GM18508 (cell line): ENCODE measurements at regions not wholly inside any gene's neighbourhood (a gene's known extent, or its start where the extent isn't known, plus 50 kb on each side); places are given as distances from the start of the nearest gene placed in this dataset.

ENCODE experiments used
- ATAC-seq: cut with Tn5 transposase; IDR thresholded peaks from one replicate; pipeline ENCODE4 v1.9.1; 2021; ENCODE audit warnings: moderate number of reproducible peaks; ENCODE audit not compliant: insufficient read depth, unreplicated experiment

DNA sequence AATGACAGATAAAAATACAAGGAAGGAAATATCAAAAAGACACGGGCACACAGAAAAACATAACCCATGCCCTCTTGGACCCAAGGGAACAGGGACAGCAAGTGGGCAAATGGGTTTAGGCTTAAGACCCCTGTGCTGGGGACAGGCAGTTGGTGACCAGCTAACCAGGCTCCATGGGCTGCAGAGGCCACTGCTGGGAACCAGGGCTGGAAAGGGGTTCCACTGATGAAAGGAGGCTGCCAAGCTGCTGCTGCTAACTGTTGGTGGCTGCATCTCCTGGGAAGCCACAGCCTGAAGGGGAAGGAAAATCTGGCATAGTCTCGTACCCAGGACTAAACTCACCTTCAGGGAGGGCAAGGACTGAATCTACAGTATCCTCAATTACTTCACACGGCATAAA is 579.2 kb upstream of the MGMT start:
- ATAC-seq, result no peak

DNA sequence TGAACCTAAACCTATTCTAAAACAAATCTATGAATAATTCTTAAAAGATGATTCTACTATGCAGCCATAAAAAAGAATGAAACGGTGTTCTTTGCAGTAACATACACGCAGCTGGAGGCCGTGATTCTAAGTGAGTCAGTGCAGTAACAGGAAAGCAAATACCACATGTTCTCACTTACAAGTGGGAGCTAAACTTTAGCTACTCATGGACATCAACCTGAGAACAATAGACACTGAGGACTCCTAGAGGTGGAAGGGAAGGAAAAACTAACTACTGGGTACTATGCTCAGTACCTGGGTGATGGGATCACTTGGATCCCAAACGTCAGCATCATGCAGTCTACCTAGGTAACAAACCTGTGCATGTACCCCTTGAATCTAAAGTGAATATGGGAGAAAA is 575.0 kb upstream of the MGMT start:
- no peak for ATAC-seq

DNA sequence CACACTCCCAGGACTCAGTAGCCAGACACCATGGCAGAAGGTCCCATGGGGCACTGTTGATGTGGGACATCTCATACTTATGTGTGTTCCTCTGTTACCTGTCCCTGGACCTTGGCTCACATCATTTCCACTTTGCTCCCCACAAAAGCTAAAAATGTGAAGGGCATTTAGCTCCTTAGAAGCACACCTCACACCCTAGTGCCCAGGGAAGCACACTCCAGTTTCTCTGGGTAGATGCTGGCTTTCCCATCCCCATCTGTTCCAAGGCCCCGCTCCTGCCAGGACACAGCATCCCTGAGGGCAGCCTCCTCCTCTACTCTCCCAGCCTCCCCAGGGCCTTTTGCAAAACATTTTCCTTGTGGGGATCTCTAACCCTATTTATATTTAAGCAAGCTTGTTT is 572.4 kb upstream of the MGMT start:
- ATAC-seq, result no peak

DNA sequence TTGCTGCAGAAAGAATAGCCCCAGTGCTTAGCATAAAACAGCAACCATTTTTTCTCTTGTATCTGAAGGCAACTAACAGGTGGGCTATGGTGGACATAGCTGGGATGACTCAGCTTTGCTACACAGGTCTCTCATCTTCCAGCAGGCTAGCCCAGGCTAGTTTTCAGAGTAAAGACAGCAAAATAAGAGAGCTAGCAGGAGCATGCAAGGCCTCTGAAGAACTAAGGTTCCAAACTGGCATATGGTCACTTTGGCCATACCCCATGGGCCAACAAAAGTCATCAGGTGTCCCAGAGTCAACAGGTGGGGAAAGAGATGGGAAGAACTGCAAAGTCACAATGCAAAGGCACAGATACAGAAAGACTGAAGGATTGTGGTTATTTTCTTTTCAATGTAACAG is 571.6 kb upstream of the MGMT start:
- no peak for ATAC-seq

DNA sequence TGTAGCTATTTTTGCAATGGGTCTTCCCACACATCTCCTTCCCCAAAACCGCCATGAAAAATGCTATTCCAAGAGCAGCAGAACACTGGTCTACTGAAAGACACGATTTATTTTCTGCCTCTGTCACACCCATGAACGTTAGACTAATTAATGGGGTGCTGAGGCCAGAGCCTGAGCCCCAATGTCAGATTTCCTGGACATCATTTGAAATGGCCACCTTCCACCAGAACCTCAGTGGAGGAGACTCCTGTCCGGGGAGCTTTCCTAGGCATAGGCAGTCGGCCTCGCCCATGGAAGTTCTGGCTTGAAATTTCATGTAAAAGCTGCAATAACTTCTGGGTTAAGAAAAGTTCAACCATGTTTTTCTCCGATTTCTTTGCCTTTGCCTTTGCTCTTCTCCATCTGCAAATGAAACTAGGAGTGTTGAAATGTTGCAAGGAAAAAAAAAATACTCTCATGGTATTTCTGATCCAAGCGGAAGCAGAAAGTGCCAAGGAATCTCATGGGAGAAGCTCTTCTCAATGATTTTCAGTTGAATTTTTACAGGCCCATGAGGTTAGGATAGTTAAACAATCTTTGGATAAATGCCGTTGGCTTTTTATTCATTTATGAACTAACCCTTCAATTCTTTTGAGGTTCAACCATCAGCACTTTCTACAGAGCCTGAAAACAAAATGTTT is 570.8 kb upstream of the MGMT start:
- ATAC-seq, result no peak

DNA sequence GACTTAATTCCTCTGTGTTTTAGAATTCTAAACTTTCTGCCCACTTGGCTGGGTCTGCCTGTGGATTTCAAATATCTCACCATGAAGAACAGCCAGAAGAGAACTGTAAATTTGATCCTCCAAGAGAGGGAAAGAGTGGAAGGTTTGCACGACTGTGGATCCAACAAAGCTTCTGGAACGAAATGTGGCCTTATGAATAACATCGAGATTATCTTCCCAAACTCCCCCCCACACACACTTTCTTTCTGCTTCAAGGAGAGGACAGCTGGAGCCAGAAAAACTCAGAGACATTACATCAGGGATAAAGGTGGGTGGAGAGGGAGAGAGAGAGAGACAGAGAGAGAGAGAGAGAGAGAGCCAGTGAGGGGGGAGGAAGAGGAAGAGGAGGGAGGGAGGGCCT is 570.1 kb upstream of the MGMT start:
- no peak for ATAC-seq

DNA sequence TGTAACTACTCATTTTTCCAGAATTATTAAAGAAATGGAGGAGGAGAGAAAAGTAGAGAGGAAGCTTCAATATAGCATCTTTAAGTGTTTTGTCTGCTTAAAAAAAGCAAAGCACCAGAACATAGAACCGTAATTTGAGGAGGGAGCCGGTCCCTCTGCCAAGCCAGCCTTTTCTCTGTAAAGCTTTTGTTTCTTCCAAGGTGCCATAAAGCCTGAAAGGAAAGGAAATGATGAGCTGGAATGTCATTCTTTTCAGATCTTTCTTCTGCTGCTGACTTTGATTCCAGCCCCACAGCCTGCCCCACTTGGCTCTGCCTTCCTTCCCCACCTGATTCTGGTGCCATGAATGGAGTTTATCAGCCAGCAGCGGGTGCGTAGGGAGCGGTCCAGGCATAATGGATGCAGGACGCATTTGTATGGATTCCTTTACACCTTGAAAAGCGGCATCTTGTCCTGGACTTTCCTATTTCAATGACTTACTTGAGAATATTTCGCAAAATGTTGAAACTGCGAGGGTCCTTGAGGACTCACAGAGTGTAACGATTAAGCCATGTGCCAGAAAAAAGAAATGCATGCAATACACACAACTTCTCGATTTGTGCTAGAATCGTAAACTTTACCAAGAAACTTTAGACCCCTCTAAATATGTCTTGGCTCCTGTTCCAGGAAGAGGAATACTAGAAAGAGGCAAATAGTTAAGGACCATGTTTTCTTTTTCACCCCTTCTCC is 569.5 kb upstream of the MGMT start:
- no peak for ATAC-seq

DNA sequence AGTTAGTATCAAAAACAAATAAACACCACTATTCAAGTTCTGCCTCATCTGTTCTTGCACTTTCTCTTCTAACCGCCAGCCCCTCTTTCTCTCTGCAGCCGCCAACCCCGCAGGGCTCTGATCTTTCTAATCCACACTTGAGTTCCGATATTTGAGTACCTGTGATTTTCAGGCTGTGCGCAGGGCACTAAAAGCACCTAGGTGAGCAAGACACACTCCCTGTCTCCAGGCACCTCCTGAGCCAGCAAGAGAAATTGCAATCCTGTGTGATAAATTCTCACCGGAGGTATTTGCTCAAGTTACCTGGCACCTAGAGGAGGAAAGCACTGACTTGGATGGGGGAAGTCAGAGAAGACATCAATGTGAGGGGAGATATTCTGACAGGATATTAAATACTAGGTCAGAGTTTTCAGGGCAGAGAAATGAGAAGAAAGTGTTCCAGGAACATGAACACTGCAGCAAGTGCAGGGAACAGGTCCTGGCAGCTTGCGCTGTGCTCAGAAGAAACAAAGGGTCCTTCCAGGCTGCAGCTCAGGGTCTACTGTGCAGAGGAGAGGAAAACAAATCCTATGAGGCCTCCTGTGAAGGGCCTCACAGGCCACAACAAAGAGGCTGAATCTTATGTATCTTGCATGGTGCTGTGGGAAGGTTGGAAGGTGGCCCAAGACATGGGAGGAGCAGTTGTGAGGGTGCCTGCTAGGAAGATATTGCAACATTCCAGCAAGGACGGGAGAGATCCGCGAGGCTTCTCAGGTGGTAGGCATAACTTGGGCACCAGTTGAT is 568.7 kb upstream of the MGMT start:
- no peak for ATAC-seq

DNA sequence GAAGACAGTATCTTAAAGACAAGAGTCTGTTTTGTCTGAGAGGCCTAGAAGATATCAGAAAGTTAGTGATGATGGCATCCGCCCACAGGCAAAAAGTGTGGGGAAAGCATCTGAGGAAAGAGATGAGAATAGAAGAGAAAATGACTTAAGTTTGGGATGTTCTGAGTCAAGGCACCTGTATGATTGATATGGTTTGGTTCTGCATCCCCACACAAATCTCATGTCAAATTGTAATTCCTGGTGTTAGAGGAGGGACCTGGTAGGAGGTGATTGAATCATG is 568.2 kb upstream of the MGMT start:
- no peak for ATAC-seq

DNA sequence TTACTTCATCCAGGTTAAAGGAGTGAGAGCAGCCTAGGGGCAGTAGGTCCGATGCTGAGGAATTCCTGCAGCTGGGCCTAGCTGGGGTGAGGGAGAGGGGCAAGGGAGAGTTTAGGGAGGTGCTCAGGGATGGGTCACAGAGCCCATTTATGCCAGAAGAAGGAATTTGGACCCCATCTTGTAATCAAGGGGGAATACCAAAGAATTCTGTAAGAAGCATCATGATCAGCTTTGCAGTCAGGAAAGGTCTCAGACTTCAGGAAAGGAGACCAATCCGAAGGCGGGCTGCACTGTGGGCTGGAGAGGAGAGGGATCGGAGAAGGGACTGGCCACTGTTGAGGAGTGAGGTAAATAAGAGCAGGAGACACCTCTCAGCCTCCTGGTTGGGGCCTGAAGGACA is 566.6 kb upstream of the MGMT start:
- no peak for ATAC-seq

DNA sequence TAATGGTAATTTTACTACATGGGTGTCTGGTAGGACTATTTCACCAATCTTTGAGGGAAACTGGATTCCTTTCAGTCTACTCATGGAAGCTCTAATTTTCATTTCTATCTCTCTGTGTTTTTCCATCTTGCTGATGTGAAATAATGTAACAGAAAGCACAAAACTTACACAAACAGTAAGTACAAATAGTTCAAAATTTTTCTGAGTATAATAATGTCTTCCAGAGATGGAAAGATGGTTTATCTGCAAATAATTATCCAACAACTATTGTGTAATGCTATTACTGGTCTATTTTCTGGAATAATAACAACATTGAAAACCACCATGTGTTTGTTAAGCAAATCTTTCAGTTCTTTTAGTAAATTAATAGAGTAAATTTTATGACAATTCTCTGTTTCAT is 565.8 kb upstream of the MGMT start:
- ATAC-seq, result no peak

DNA sequence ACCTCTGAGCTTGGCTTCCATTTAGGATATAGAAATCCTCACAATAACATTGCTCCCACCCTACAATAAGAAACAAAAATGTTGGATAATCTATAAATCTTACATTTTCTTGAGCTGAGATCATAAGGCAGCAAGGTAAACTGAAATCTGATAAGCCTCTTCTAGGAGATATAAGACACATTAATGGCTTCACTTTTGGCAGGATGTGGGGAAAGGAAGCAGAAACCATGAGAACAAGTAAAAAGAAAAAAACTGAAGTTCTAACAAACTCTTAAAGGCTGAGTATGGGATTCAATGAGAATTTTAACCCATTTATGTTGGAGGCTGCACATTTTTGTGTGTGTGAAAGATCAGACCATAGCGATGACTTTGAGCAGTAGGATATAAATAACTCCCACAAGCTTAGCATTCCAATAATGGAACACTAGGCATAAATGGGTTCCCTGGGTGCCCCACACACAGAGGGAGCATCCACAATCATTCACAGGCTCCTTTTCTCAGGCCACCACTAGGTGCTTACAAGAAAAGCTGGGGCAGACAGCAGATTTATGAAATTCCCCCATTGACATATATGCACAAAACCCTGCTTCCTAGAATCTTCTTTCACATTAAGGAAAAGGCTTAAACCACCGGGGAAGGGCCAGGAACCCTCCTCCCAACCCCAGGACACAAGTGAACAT is 564.9 kb upstream of the MGMT start:
- ATAC-seq, result no peak

DNA sequence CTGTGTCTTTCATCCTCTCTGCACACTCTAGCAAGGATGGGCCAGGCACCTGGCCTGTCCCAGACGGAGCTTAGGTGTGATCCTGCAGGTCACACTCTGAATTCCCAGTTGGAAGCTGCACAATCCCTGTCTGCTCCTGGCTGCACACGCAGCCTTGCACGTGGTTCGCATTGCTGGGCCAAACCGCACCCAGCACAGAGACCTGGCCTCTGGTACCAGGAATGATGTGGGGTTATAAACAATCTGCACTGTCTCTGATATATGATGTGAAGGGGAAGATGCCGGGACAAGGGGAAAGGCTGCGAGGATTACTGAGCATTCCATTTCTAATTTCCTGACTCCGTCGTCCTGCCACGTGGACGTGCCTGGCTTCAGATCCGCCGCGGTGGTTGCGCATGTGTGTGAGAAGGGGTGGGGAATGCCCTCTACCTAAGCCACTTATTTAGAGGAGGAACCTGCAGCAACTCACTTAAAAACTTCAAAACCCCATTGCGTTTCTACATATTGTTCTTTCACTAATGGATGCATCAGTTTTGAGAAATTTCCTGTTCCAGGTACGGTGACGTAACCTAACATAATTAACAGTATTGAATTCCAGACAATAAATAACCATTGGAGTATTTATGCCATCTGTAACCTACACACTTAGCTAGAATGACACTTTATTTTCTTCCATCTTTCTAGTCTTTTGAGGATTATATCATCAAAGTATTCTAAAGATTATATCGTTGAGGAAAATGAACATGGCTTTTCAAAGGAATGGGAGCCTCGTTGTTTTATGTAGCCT is 559.7 kb upstream of the MGMT start:
- no peak for ATAC-seq

DNA sequence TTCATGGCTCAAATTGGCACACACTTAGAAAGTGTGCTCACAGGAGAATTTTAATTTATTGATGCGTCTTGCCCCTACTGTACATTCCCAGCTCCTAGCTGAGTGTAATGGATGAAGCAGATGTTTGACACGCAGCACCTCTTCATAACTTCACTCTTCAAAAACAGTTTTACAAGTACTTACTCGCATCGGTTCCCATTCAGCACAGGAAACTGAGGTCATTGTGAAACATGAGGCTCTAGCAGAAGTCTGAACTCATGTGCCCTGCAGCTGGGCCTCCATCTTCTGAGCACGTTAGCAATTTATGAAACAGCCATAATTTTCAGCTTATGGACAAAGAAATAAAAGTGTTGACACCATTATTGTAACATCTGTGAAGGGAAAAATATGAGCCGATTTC is 558.9 kb upstream of the MGMT start:
- no peak for ATAC-seq

DNA sequence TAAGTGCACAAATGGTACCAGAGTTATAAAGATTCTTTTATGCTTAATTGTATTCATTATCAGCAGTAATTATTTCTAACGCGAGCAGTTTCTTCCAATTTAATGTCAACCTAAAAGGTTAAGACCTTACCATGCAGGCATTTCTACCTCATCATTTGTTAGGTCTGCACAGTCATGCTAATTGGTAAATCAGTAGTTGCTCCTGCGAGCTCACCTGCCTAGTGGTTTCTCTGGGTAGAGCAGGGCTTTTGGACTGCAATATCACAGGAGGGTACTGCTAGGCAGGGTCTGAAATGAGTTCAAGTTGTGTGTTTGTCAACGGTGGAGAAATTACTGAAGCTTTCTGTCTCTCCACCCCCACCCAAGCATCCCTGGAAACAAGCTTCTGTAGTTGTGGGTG is 558.5 kb upstream of the MGMT start:
- ATAC-seq, result no peak

DNA sequence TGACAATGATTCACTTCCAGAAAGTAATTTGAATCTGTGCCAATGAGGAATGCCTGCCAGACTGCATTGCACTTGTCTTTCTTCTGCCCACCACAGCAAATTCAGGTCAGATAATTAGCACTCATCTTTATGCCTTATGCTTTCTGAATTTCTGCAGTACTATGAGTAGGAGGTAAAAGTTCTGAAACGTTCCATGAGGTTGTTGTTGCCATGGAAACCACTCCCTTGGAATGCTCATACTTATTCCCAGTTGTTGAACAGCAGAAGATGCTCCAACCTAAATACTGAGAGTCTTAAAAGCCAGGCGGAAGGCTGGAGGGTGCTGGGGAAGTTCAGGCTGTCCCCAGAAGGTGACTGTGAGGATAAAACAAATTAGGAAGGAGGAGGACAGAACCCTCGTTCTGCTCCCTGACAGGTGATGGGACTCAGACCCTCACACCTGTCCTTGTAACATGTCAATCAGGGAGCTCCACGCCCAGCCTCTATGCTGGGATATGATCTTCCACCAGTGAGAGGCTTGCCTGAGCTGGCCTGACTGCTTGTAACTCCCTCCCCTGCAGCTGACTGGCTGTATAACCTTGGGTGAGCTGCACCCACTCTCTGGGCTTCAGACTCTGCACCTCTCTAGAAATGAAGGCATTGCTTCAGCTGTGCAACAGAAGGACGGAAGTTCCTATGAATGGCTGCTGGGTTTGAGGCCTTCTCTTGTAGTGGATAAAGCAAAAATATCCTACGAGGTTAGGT is 554.3 kb upstream of the MGMT start:
- ATAC-seq, result no peak

DNA sequence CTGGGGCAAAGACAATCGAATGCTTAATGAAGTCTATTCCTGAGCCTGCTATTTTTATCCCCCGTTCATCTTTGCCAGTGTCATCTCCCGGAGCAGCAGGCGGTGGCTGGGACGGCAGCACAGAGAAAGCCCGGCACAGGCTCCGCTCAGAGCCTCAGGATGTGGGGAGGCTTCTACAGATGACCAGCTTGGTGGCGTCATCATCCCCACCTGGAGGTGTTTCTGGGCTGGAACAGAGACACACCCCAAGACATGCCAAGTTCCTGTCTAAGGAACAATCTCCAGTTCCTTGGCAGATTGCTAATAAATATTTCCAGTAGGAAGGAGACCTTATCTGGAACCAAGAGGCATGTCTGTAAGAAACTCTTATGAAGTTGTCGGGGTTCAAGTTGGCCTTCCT is 552.4 kb upstream of the MGMT start:
- no peak for ATAC-seq

DNA sequence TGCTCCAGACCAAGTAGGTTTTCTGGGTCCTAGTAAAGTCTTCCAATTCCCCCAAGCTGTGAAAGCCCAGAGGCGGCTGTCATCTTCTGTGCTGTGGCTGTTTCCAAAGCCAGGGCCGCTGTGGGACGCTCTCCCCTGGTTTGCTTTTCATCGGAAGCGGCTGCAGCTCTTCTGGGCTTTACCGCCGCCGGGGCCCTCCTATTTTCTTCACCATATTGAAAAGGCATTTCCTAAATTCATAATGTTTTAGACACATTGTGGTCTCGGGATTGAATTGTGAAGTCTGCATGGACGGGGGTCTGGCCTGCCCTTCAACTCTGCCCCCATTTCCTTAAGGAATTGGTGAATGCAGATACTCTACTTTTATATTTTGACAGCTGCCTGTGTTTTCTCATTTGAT is 551.4 kb upstream of the MGMT start:
- ATAC-seq, result no peak

DNA sequence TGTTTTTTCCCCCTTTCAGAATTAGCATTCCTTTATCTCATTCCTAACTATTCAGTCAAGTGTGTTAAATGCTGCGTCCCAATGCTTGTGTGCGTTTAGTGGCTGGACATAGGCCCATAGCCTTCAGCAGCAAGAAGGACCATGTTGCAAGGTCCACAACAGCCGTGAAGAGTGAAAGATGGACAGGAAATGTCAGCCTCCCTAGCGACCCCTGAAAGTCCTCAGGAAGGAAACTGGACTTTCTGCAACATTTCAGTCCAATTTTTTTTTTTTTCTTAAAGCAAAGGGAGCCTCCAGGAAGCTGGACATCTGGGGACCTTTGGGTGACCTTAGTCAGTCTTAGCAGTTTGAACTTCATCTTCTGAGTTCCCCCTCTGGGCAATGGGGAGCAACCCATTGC is 550.7 kb upstream of the MGMT start:
- ATAC-seq, result no peak
